ENCODE measurements at regions not wholly inside any gene's neighbourhood (a gene's known extent, or its start where the extent isn't known, plus 50 kb on each side); places are given as distances from the start of the nearest gene placed in this dataset.

GRCh38 chr1:80534606-80535360, 1266.0 kb upstream of the ADGRL2 start:
- H3K27ac ChIP-seq: no peak overlapping the region
- no peaks in the 10 kb centered on the region for H3K4me1 ChIP-seq
- in situ Hi-C loops (cut with MboI; ENCODE audit: low sequenced_read_pairs in 4 of 4) (no loop called here), intact Hi-C loops (cut with DNase I; ENCODE audit: low total_unique reads) (no loop called here)
- ATAC-seq: no peak
- H3K27me3 ChIP-seq: no peaks in the 10 kb centered on the region
- no peak overlapping the region for H3K4me3 ChIP-seq
- H3K9me3 ChIP-seq: no peaks in the 10 kb centered on the region
- H3K36me3 ChIP-seq: no peaks in the 10 kb centered on the region
- no peak for DNase-seq
- no peak for TF ChIP-seq POLR2A (IDR thresholded peaks at IDR 0.05)
- no peak for TF ChIP-seq CTCF (IDR thresholded peaks at IDR 0.05 in 4 of 5, conservative IDR thresholded peaks at IDR 0.05 in 1 of 5)

GRCh38 chr1:80533775-80534334, 1266.9 kb upstream of the ADGRL2 start:
- intact Hi-C loops (cut with DNase I; ENCODE audit: low total_unique reads): no loop called here
- no peaks in the 10 kb centered on the region for H3K27me3 ChIP-seq
- no peak for TF ChIP-seq POLR2A (IDR thresholded peaks at IDR 0.05)
- TF ChIP-seq CTCF (IDR thresholded peaks at IDR 0.05 in 4 of 5, conservative IDR thresholded peaks at IDR 0.05 in 1 of 5): no peak
- H3K9me3 ChIP-seq: no peaks in the 10 kb centered on the region
- H3K4me1 ChIP-seq: no peaks in the 10 kb centered on the region
- ATAC-seq (no peak), DNase-seq (no peak)
- in situ Hi-C loops (cut with MboI; ENCODE audit: low sequenced_read_pairs in 4 of 4): no loop called here
- no peak overlapping the region for H3K4me3 ChIP-seq
- H3K27ac ChIP-seq: no peak overlapping the region
- H3K36me3 ChIP-seq: no peaks in the 10 kb centered on the region

GRCh38 chr1:80533093-80533492, 1267.6 kb upstream of the ADGRL2 start:
- no peak for ATAC-seq
- H3K4me1 ChIP-seq: no peaks in the 10 kb centered on the region
- intact Hi-C loops (cut with DNase I; ENCODE audit: low total_unique reads): no loop called here
- H3K27ac ChIP-seq: no peak overlapping the region
- H3K27me3 ChIP-seq: no peaks in the 10 kb centered on the region
- in situ Hi-C loops (cut with MboI; ENCODE audit: low sequenced_read_pairs in 4 of 4): no loop called here
- DNase-seq: no peak
- H3K9me3 ChIP-seq: no peaks in the 10 kb centered on the region
- no peak for TF ChIP-seq CTCF (IDR thresholded peaks at IDR 0.05 in 4 of 5, conservative IDR thresholded peaks at IDR 0.05 in 1 of 5)
- TF ChIP-seq POLR2A (IDR thresholded peaks at IDR 0.05): no peak
- H3K4me3 ChIP-seq: no peak overlapping the region
- no peaks in the 10 kb centered on the region for H3K36me3 ChIP-seq

- Histone ChIP-seq H3K36me3 (no peaks in the 10 kb centered on the region), H3K9me3 (no peaks in the 10 kb centered on the region), H3K27me3 (no peaks in the 10 kb centered on the region), H3K4me1 (no peaks in the 10 kb centered on the region), H3K4me3 (no peak overlapping the region), H3K27ac (no peak overlapping the region)
- no peak for TF ChIP-seq POLR2A (IDR thresholded peaks at IDR 0.05)
- TF ChIP-seq CTCF (IDR thresholded peaks at IDR 0.05 in 4 of 5, conservative IDR thresholded peaks at IDR 0.05 in 1 of 5): no peak
- in situ Hi-C loops (cut with MboI; ENCODE audit: low sequenced_read_pairs in 4 of 4): no loop called here
- intact Hi-C loops (cut with DNase I; ENCODE audit: low total_unique reads): no loop called here
- DNase-seq (no peak), ATAC-seq (no peak)
Measured at GRCh38 chr1:80531182-80531581, 1269.6 kb upstream of the ADGRL2 start.
